GM21786 (cell line): ENCODE measurements at regions not wholly inside any gene's neighbourhood (a gene's known extent, or its start where the extent isn't known, plus 50 kb on each side); places are given as distances from the start of the nearest gene placed in this dataset.
"Not testable (repeated sequence)": the region's sequence is repeated elsewhere in the genome, so short reads cannot be mapped to it uniquely, and the experiment has no call there.

Source experiments
- ATAC-seq: cut with Tn5 transposase; IDR thresholded peaks from one replicate; pipeline ENCODE4 v1.9.1; 2021; ENCODE audit not compliant: unreplicated experiment

GRCh38 chr14:86780461-86780860 is 1212.5 kb downstream of the GALC start:
- no peak for ATAC-seq

GRCh38 chr14:86779416-86779815 is 1213.6 kb downstream of the GALC start:
- ATAC-seq = no peak

GRCh38 chr14:86777963-86778602 is 1214.9 kb downstream of the GALC start:
- ATAC-seq = no peak

GRCh38 chr14:86775896-86776295 is 1217.1 kb downstream of the GALC start:
- ATAC-seq = not testable (repeated sequence)

- no peak for ATAC-seq
These were observed 1218.1 kb downstream of the GALC start for GRCh38 chr14:86774916-86775315.

- ATAC-seq = no peak
These were observed 1220.9 kb downstream of the GALC start for GRCh38 chr14:86772075-86772474.

GRCh38 chr14:86770186-86770585 is 1222.8 kb downstream of the GALC start:
- ATAC-seq = no peak

- no peak for ATAC-seq
These were observed 1226.5 kb downstream of the GALC start for GRCh38 chr14:86766469-86766868.

DNA sequence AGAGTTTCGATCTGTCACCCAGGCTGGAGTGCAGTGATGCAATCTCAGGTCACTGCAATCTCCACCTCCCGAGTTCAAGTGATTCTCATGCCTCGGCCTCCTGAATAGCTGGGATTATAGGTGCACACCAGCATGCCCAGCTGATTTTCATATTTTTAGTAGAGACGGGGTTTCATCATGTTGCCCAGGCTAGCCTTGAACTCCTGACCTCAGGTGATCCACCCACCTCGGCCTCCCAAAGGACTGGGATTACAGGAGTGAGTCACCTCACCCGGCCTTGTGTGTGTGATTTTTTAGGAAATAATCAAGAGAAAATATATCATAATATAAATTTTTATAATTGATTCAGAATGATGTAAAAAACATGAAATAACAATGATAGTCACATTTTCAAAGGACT is 1231.4 kb downstream of the GALC start:
- no peak for ATAC-seq

DNA sequence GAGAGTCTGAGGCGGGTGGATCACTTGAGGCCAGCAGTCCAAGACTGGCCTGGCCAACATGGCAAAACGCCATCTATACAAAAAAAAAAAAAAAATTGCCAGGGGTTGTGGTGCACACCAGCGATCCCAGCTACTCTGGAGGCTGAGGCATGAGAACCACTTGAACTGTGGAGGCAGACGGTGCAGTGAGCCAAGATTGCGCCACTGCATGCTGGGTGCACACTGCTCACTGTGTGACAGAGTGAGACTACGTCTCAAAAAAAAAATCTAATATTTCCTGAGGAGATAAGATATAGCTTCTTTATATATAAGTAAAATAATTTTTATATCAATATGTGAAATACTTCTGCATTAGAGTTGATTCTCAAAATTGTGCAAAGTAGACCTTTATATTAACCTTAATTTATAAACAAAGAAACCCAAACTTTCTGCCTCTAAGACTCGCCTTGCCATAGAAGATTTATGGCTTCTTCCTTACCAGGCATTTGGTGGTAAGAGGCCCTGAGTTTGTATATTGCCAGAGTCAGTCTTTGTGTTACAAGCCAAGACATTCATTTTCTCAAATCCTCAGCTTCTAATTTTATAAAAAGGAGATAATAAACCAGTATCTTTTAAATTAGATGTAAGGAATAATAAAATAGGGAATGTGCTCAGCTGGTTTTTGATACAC is 1226.7 kb downstream of the FLRT2 start:
- no peak for ATAC-seq

DNA sequence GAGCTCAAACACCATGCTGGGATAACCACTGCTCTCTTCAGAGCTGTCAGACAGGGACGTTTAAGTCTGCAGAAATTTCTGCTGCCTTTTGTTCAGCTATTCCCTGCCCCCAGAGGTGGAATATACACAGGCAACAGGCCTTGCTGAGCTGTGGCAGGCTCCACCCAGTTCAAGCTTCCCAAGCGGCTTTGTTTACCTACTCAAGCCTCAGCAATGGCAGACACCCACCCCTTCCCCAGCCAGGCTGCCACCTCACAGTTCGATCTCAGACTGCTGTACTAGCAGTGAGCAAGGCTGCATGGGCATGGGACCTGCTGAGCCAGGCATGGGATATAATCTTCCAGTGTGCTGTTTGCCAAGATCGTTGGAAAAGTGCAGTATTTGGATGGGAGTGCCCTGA is 1220.5 kb downstream of the FLRT2 start:
- ATAC-seq = not testable (repeated sequence)

- no peak for ATAC-seq
These were observed 1209.8 kb downstream of the FLRT2 start for GRCh38 chr14:86739761-86740160.

- ATAC-seq = not testable (repeated sequence)
These were observed 1201.5 kb downstream of the FLRT2 start for GRCh38 chr14:86731427-86731826.

GRCh38 chr14:86723254-86723624 is 1193.3 kb downstream of the FLRT2 start:
- ATAC-seq = no peak

DNA sequence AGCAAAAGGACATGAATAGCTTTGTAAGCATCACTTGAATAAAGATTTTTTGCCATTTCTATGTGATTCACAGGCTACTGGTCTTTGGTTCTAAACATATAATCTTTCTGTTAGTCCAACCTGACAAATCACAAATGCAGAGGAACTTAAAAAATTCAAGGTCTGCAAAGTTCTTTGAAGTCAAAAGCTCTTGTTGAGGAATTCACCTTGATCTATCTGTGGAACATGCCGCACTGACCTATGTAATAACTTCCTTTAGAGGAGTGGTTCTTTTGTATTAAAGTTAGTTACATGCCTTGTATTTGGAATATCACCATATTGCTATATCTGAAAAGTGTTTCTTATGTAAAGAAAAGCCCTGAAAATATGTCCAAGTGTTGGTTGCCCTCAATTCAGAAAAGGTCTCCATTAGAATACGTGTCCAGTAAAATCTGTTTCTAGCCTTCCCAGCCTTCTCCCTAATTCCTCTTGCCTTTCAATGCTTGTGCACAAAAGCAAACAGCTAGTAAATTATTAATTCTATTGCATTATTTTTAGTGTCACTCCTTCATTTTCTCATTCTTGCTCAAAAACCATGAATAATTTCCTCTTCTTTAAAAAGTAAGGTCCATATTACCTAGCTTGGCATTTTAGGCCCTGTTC is 1192.8 kb downstream of the FLRT2 start:
- no peak for ATAC-seq

- ATAC-seq = no peak
These were observed 1184.6 kb downstream of the FLRT2 start for GRCh38 chr14:86714575-86714974.

GRCh38 chr14:86714153-86714552 is 1184.2 kb downstream of the FLRT2 start:
- no peak for ATAC-seq

DNA sequence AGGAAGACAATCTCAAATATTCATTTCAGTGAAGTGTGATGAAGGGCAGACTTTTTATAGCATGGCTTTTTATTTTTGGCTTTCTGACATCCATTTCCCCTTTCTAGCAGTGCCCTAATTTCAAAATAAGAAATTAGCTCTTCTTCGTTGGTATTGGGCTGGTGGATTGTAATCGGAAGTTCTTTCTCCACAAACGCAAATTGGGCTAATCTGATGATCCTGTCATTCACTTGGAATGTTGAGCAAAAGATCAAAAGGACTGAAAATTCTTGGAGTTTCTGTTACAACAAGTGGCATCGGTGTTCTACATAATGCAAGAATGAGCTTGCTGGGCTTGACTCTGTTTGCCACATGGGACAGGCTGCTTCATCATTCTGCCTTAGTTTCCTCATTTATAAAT is 1182.8 kb downstream of the FLRT2 start:
- ATAC-seq = no peak

DNA sequence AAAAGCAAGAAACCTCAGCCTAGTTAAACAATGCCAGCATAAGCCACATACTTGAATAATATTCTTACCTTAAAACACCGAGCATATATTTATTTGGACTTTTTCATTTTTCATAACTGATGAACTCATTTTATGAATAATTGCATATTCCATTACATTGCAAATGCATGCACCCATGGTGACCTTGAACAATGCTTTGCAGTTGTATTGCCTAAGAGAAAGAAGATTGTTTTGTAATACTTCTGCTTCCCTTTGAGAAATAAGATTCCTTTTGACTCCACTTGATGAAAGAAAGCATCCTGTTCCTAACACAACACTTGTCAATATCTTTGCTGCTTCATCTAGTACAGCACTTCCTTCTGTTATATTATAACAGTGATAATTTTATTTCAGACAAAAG is 1182.2 kb downstream of the FLRT2 start:
- ATAC-seq = no peak

GRCh38 chr14:86708846-86709339 is 1178.9 kb downstream of the FLRT2 start:
- ATAC-seq = peak; percentile 51

GRCh38 chr14:86707071-86707470 is 1177.1 kb downstream of the FLRT2 start:
- no peak for ATAC-seq

DNA sequence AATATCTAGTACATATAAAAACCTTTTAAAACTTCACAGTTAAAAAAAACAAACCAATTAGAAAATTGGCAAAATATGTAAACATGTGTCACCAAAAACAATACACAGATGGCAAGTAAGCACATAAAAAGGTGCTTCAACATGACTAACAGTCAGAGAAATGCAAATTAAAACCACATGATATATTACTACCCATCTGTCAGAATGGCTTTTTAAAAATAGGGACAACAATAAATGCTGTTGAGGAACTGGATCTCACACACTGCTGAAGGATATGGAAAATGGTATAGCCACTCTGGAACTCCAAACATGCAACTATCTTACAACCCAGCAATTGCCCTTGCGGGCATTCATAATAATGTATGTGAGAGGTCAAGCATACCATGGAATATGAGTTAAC is 1153.6 kb downstream of the FLRT2 start:
- no peak for ATAC-seq
